MM.1S (cell line): ENCODE measurements at regions not wholly inside any gene's neighbourhood (a gene's known extent, or its start where the extent isn't known, plus 50 kb on each side); places are given as distances from the start of the nearest gene placed in this dataset.
A peak's percentile ranks its signal among the peaks of the same experiment; 100 is the strongest.

Source experiments
- DNase-seq: peaks from one replicate; pipeline ENCODE4 v3.0.0-alpha.2; 2015
- H2AFZ ChIP-seq: fragments of 300-600 bp; sonication (generic); 2 replicates; pipeline ENCODE4 v1.6.0; 2016; ENCODE audit warnings: antibody characterized with exemption, low read length
- H3F3A ChIP-seq: fragments of 300-600 bp; sonication (generic); 2 replicates; pipeline ENCODE4 v1.6.1; 2016; ENCODE audit warnings: mild to moderate bottlenecking, antibody characterized with exemption, low read length, moderate library complexity, mixed read lengths; ENCODE audit not compliant: insufficient read depth
- H3K27ac ChIP-seq: fragments of 300-600 bp; sonication (generic); 2 replicates; pipeline ENCODE4 v1.5.1; 2016; ENCODE audit warnings: mild to moderate bottlenecking, low read length
- H3K27me3 ChIP-seq: fragments of 300-600 bp; sonication (generic); replicated peaks from 2 replicates; pipeline ENCODE4 v1.6.0; 2016; ENCODE audit warnings: low read length; ENCODE audit not compliant: insufficient read depth
- H3K36me3 ChIP-seq: fragments of 300-600 bp; sonication (generic); replicated peaks from 2 replicates; pipeline ENCODE4 v1.6.1; 2016; ENCODE audit warnings: mild to moderate bottlenecking, low read length, mixed read lengths; ENCODE audit not compliant: insufficient read depth
- H3K4me1 ChIP-seq: fragments of 300-600 bp; sonication (generic); 2 replicates; pipeline ENCODE4 v1.6.1; 2016; ENCODE audit warnings: low read length, mixed read lengths
- H3K4me2 ChIP-seq: fragments of 300-600 bp; sonication (generic); 2 replicates; pipeline ENCODE4 v1.6.0; 2016; ENCODE audit warnings: low read depth, low read length
- H3K4me3 ChIP-seq: fragments of 300-600 bp; sonication (generic); 2 replicates; pipeline ENCODE4 v1.5.1; 2016; ENCODE audit warnings: low read length, mixed read lengths
- H3K79me2 ChIP-seq: fragments of 300-600 bp; sonication (generic); 2 replicates; pipeline ENCODE4 v1.6.1; 2016; ENCODE audit warnings: mixed run types, low read length, mixed read lengths
- H3K9ac ChIP-seq: fragments of 300-600 bp; sonication (generic); 2 replicates; pipeline ENCODE4 v1.6.1; 2016; ENCODE audit warnings: low read length, mixed read lengths
- H3K9me2 ChIP-seq: fragments of 300-600 bp; sonication (generic); replicated peaks from 2 replicates; pipeline ENCODE4 v1.6.1; 2016; ENCODE audit warnings: mild to moderate bottlenecking, low read length, mixed read lengths; ENCODE audit not compliant: insufficient read depth
- H3K9me3 ChIP-seq: fragments of 300-600 bp; sonication (generic); replicated peaks from 2 replicates; pipeline ENCODE4 v1.6.1; 2016; ENCODE audit warnings: mild to moderate bottlenecking, low read length, mixed read lengths; ENCODE audit not compliant: insufficient read depth
- H4K20me1 ChIP-seq: fragments of 300-600 bp; sonication (generic); 2 replicates; pipeline ENCODE4 v1.6.1; 2016; ENCODE audit warnings: mild to moderate bottlenecking, low read length, moderate library complexity, mixed read lengths; ENCODE audit not compliant: insufficient read depth
- EZH2 ChIP-seq: fragments of 300-600 bp; sonication (generic); optimal IDR thresholded peaks from 2 replicates; pipeline ENCODE3; 2017; ENCODE audit warnings: low read depth, mild to moderate bottlenecking, antibody characterized with exemption, low read length, mixed read lengths
- EZH2phosphoT487 ChIP-seq: fragments of 300-600 bp; sonication (generic); IDR thresholded peaks from 2 replicates; pipeline ENCODE4 v1.6.1; 2018; ENCODE audit warnings: antibody characterized with exemption, low read length
- TF ChIP-seq, protein P1 (sequence below): fragments of 300-600 bp; sonication (generic); IDR thresholded peaks from 2 replicates; pipeline ENCODE4 v1.5.1; 2016; ENCODE audit warnings: antibody characterized with exemption, low read length, mixed read lengths

DNA sequence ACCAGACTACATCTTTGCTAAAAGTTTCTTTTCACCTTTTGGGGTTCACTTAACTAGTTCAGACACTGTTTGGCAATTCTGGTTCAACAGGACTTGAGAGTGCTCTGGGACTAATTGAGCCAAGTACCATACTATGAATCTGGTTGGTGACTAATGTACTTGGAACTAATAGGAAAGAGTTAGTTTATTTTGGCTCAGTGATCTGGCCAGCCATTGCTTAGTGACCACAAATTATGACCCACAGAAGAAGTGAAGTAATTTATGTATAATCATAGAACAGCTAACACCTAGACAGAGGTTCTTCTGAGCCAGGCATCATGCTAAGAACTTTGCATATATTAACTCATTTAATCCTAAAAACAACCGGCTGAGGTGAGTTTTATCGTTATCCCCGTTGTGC, 126.5 kb upstream of the JCAD start:
- H3K9me3 ChIP-seq, result no peaks in the 10 kb centered on the region
- H3K79me2 ChIP-seq, result no peaks in the 10 kb centered on the region
- peak overlapping the region; percentile 53; the same call in 1 of the 2 replicates for H3K4me3 ChIP-seq
- H3K9ac ChIP-seq, result peak overlapping the region; percentile 56; the same call in 1 of the 2 replicates
- H3K36me3 ChIP-seq, result no peaks in the 10 kb centered on the region
- H3K27me3 ChIP-seq, result no peaks in the 10 kb centered on the region
- H3F3A ChIP-seq, result peaks cover 5% of the 10 kb centered on the region; the same call in 1 of the 2 replicates
- 0 out of 2 replicates have a peak, but pooled peaks cover 9% of the 10 kb centered on the region for H3K4me1 ChIP-seq
- peak overlapping the region; percentile 64; the same call in 1 of the 2 replicates for H3K27ac ChIP-seq
- peak overlapping the region; percentile 90 for H2AFZ ChIP-seq
- H4K20me1 ChIP-seq, result no peaks in the 10 kb centered on the region
- DNase-seq, result no peak
- TF ChIP-seq EZH2 (no peak), EZH2phosphoT487 (no peak)
- TF ChIP-seq, protein P1, sequence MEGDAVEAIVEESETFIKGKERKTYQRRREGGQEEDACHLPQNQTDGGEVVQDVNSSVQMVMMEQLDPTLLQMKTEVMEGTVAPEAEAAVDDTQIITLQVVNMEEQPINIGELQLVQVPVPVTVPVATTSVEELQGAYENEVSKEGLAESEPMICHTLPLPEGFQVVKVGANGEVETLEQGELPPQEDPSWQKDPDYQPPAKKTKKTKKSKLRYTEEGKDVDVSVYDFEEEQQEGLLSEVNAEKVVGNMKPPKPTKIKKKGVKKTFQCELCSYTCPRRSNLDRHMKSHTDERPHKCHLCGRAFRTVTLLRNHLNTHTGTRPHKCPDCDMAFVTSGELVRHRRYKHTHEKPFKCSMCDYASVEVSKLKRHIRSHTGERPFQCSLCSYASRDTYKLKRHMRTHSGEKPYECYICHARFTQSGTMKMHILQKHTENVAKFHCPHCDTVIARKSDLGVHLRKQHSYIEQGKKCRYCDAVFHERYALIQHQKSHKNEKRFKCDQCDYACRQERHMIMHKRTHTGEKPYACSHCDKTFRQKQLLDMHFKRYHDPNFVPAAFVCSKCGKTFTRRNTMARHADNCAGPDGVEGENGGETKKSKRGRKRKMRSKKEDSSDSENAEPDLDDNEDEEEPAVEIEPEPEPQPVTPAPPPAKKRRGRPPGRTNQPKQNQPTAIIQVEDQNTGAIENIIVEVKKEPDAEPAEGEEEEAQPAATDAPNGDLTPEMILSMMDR, result no peak
- H3K9me2 ChIP-seq, result no peaks in the 10 kb centered on the region
- peak overlapping the region; percentile 57; the same call in 1 of the 2 replicates for H3K4me2 ChIP-seq

DNA sequence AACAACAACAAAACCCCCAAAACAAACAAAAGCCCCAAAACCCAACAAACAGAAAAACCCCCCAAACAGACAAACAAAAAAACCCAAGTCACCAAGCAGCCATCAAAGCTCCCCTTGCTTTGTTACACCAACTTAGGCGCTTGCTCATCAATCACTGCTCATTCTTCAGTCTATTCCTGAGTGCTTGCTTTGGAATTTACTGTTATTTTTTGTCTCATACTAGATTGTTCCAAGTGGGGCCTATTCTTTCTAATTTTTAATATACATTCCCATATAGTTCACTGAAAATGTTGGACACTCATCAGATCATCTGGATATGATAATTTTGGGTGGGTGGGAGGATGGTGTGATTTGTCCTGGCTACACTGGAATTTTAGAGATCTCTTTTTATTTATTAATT, 126.0 kb upstream of the JCAD start:
- no peaks in the 10 kb centered on the region for H3K27me3 ChIP-seq
- no peak overlapping the region for H2AFZ ChIP-seq
- H3K27ac ChIP-seq, result no peak overlapping the region
- peaks cover 5% of the 10 kb centered on the region; the same call in 1 of the 2 replicates for H3F3A ChIP-seq
- no peak for DNase-seq
- H3K4me2 ChIP-seq, result no peak overlapping the region
- H3K36me3 ChIP-seq, result no peaks in the 10 kb centered on the region
- H3K4me1 ChIP-seq, result 0 out of 2 replicates have a peak, but pooled peaks cover 9% of the 10 kb centered on the region
- H3K9ac ChIP-seq, result no peak overlapping the region
- no peaks in the 10 kb centered on the region for H3K9me2 ChIP-seq
- TF ChIP-seq EZH2, result no peak
- TF ChIP-seq EZH2phosphoT487, result no peak
- TF ChIP-seq, protein P1, result no peak
- no peaks in the 10 kb centered on the region for H3K9me3 ChIP-seq
- H3K4me3 ChIP-seq, result no peak overlapping the region
- H3K79me2 ChIP-seq, result no peaks in the 10 kb centered on the region
- H4K20me1 ChIP-seq, result no peaks in the 10 kb centered on the region

DNA sequence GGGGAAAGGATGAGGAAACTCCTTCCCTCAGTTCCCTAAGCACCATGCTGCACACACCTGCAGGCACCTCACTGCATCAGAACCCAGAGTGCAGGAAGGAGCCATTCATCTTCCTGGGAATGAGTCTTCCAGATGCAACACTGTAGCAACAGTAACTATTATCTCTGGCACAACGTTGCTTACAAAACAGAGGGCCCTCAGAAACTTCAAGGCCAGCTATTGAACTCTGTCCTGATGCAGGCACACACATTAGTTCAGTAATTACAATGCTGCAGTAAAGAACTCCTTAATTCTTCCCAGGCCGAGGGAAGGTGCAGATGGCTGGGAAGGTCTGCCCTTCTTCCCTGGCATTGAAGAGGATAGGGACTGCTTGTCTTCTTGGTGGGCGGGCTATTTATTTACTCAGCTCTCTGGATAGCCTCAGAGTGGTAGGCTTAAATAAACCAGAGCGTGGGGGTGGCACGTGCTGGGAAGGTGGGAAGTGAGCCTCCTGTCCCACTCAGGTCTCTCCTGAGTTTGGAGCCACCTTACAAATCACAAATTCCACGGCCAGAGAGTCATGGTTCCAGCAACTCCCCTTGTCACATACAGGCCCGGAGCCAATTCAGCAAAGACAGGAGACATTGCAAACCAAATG, 125.1 kb upstream of the JCAD start:
- no peak for DNase-seq
- no peaks in the 10 kb centered on the region for H3K79me2 ChIP-seq
- TF ChIP-seq, protein P1, result no peak
- TF ChIP-seq EZH2phosphoT487 (no peak), EZH2 (no peak)
- H3K36me3 ChIP-seq, result no peaks in the 10 kb centered on the region
- H3K4me3 ChIP-seq, result no peak overlapping the region
- H4K20me1 ChIP-seq, result no peaks in the 10 kb centered on the region
- H3F3A ChIP-seq, result peaks cover 5% of the 10 kb centered on the region; the same call in 1 of the 2 replicates
- H3K9me3 ChIP-seq, result no peaks in the 10 kb centered on the region
- no peaks in the 10 kb centered on the region for H3K9me2 ChIP-seq
- H3K27me3 ChIP-seq, result no peaks in the 10 kb centered on the region
- 0 out of 2 replicates have a peak, but pooled peaks cover 9% of the 10 kb centered on the region for H3K4me1 ChIP-seq
- H3K9ac ChIP-seq, result no peak overlapping the region
- no peak overlapping the region for H3K27ac ChIP-seq
- H3K4me2 ChIP-seq, result no peak overlapping the region
- H2AFZ ChIP-seq, result no peak overlapping the region
